D721Med (cell line): ENCODE measurements at regions not wholly inside any gene's neighbourhood (a gene's known extent, or its start where the extent isn't known, plus 50 kb on each side); places are given as distances from the start of the nearest gene placed in this dataset.

Source experiments
- DNase-seq: peaks from one replicate; pipeline ENCODE4 v3.0.0; 2011; ENCODE audit warnings: low spot score; ENCODE audit not compliant: insufficient read length
- FAIRE-seq: peaks from 2 replicates; lab custom pipeline; 2011; peaks lifted over from hg19 to GRCh38; lab: Jason Lieb, UNC
- TF ChIP-seq, protein P1 (sequence below): IDR thresholded peaks from 2 replicates; pipeline ENCODE4 v1.5.1; 2012; ENCODE audit warnings: mild to moderate bottlenecking, control low read depth; ENCODE audit not compliant: insufficient read depth; ENCODE audit errors: missing control alignments

DNA sequence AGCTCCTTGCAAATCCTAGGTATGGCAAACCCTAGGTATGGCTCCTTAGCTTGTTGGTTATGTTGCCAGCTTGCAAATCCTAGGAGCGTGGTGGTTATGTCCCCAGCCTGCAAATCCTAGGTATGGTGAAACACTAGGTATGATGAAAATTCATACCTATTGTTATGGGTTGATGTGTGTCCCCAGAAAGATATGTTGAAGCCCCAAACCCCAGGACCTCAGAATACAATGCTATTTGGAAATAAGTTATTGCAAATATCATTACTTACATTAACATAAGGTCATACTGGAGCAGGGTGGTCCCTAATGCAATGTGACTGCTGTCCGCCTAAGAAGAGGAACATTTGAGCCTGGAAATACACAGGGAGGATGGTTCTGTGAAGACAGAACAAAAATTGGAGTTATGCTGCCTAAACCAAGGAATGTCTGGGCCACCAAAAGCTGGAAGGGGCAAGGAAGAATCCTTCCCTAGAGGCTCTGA is 220.8 kb downstream of the MYCN start:
- TF ChIP-seq, protein P1, sequence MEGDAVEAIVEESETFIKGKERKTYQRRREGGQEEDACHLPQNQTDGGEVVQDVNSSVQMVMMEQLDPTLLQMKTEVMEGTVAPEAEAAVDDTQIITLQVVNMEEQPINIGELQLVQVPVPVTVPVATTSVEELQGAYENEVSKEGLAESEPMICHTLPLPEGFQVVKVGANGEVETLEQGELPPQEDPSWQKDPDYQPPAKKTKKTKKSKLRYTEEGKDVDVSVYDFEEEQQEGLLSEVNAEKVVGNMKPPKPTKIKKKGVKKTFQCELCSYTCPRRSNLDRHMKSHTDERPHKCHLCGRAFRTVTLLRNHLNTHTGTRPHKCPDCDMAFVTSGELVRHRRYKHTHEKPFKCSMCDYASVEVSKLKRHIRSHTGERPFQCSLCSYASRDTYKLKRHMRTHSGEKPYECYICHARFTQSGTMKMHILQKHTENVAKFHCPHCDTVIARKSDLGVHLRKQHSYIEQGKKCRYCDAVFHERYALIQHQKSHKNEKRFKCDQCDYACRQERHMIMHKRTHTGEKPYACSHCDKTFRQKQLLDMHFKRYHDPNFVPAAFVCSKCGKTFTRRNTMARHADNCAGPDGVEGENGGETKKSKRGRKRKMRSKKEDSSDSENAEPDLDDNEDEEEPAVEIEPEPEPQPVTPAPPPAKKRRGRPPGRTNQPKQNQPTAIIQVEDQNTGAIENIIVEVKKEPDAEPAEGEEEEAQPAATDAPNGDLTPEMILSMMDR, result no peak
- no peak for DNase-seq
- FAIRE-seq, result no peak

DNA sequence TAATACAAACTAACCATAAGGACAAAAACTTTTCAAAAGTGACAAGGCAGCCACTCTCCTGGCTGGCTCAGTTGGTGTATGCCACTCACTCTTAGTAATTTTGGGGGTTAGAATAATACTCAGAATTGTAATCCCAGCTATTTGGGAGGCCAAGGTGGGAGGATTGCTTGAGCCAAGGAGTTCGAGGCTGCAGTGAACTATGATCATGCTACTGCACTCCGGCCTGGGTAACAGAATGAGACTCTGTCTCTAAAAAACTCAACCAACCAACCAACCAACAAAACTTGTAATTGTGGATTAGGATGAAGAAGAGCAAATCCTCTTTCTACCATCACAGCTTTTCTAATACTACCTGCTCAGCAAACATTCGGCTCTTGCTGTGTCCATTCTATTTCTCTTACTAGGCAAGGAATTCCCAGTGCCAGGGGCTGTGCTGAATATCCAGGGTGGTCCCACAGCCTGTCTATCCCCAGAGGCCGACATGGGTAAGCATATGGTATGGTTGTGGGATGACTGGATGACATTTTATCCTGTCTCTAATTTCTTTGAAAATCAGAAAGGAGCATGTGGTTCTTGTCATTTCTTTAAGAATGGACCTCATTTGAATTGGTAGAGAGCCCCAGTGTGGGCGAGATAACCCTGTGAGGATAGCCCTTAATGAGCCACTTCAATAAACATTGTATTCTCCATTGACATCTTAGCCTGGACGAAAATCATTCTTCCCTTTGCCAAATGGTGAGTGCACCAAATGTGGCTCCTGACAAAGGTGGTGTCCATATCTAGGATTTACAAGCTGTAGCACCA is 220.1 kb downstream of the MYCN start:
- no peak for FAIRE-seq
- TF ChIP-seq, protein P1, result no peak
- no peak for DNase-seq

DNA sequence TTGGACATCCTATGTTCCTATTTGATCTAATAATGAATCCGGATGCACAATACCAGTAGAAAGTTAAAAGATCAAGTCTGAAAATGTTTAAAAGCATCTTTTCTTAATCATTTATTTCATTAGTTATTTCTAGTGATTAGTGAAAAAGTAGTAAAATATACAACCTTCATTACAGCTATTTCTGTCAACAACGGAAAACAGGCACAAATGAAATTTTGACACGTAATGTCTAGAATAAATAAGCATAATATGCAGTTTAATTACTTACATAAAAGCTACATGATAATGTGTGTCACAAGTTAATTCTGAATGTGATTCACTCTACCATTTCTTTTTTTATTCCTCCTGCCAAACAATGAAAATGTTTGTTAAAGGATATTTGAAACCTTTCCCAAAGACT is 216.1 kb downstream of the MYCN start:
- DNase-seq, result no peak
- TF ChIP-seq, protein P1, result no peak
- FAIRE-seq, result no peak

DNA sequence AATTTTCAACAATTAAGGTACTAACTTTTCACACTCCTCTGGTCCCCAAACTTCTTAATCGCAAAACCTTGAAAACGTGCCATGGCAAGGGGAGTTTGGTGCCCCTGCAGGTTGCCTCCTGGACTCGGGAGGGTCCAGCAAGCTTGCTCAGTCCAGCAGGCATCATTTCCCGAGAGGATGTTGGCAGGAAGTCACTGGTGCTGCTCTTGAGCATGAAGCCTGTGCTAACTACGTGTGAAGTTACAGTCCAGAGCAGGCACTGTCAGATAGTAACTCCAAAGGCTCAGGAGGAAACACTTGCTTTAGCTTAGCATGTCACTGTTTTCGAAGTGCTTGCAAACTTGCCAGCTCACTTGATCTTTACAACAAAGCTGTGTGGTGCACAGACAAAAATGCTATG is 215.4 kb downstream of the MYCN start:
- no peak for FAIRE-seq
- TF ChIP-seq, protein P1, result no peak
- DNase-seq, result no peak

DNA sequence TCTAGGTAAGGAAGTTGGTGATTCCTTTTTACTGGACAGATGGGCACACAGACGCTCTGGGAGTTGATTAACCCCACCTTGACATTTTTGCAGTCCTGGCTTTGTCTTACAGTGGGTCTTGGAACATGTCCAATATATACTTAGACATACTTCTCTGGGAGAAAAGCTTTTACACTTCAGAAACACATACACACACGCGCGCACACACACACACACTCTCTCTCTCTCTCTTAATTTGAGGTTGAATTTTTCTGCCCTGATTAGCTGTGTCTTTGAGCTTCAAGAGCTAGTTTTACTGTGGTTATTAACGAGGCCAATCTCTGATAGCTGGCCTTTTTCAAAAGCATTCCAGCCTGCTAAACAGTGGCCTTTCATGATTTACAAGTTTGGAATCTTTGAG is 215.0 kb downstream of the MYCN start:
- DNase-seq (no peak), FAIRE-seq (no peak)
- TF ChIP-seq, protein P1, result no peak

DNA sequence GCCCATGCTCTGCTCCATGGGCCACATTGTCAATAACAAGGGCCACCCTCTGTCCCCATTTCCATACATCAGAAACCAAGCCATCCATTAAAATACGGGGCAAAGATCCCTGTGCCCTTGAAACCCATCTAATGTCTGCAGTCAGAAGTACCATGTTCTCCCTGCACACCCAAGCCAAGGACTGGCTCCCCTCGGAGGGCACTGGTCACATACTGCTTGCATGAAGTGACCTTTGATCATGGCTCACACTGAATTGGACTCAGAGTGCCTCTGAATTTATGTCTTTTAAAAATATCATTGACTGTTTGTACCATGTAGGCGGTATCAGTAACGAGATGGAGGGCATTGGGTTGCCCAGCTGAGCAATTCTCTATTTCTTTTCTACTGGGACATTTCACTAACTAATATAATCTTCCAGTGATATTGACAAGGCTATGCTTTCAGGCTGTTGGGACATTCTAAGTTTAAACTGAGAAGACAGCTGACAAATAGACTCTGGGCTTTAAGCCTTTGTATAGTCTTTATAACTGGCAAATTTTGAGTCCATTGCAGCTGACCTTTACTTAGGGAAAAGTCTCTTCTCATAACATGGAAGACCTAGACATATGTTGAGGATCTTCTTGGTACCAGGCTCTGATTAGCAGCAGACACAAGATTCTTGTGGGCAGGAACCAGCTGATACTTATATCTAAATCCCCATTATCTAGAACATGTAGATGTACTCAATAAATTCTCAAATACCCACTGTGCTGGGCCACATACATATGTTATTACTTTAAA is 214.3 kb downstream of the MYCN start:
- FAIRE-seq (no peak), DNase-seq (no peak)
- TF ChIP-seq, protein P1, result no peak
